ENCODE measurements at regions not wholly inside any gene's neighbourhood (a gene's known extent, or its start where the extent isn't known, plus 50 kb on each side); places are given as distances from the start of the nearest gene placed in this dataset.

- TF ChIP-seq MAFK (IDR thresholded peaks at IDR 0.05; ENCODE audit: low read depth, low read length) = no peak
Observed at GRCh38 chr2:23198316-23199114, 186.5 kb upstream of the KLHL29 start (continued).

- ATAC-seq (ENCODE audit: low read depth) = peak; percentile 48; the same call in 1 of the 2 replicates
- intact Hi-C loops (cut with micrococcal nuclease) = loop anchor here (1.0 to 5.0 kb wide), 3 partner anchors 152 to 561 kb away; no protein-coding TSS in a partner anchor
Observed at GRCh38 chr2:23199115-23199918, 185.7 kb upstream of the KLHL29 start.

More at GRCh38 chr2:23199115-23199918, 185.7 kb upstream of the KLHL29 start:
- Histone ChIP-seq H2AK5ac (ENCODE audit: low read depth, low read length) (no peak overlapping the region), H4K8ac (ENCODE audit: low read depth in 2 of 2, low read length in 2 of 2) (no peak overlapping the region), H3K23ac (ENCODE audit: low read depth, low read length) (no peak overlapping the region), H3K18ac (ENCODE audit: low read depth, low read length) (no peak overlapping the region), H4K5ac (ENCODE audit: low read depth, low read length) (no peak overlapping the region), H2BK20ac (ENCODE audit: low read depth, low read length) (no peak overlapping the region), H3K9me3 (ENCODE audit: control insufficient read depth, insufficient read depth, low read length) (no peaks in the 10 kb centered on the region), H2BK5ac (ENCODE audit: low read depth, low read length, poor library complexity, severe bottlenecking) (no peak overlapping the region), H3K56ac (ENCODE audit: extremely low read depth, insufficient read depth, low read length) (no peak overlapping the region), H3K14ac (replicated peaks; ENCODE audit: low read depth, low read length) (no peak overlapping the region), H3K9ac (ENCODE audit: low read depth, low read length) (no peak overlapping the region), H3K4me2 (ENCODE audit: low read depth, low read length) (no peak overlapping the region), H4K91ac (ENCODE audit: insufficient read depth, low read depth, low read length) (no peak overlapping the region), H3K27ac (ENCODE audit: insufficient read depth, low read length) (no peak overlapping the region), H3K4me1 (ENCODE audit: control insufficient read depth, insufficient read depth, low read length) (no peaks in the 10 kb centered on the region), H3K4me3 (ENCODE audit: insufficient read depth, low read depth, low read length) (no peak overlapping the region), H3K27me3 (ENCODE audit: control insufficient read depth, insufficient read depth, low read length) (no peaks in the 10 kb centered on the region), H3K79me1 (ENCODE audit: low read depth in 1 of 2, low read length in 2 of 2) (no peaks in the 10 kb centered on the region), H2BK120ac (ENCODE audit: low read depth, low read length) (no peak overlapping the region), H4K20me1 (ENCODE audit: insufficient read depth, low read length) (no peaks in the 10 kb centered on the region), H3K4ac (ENCODE audit: low read depth, low read length) (no peak overlapping the region), H2AK9ac (replicated peaks; ENCODE audit: low read depth, low read length, poor library complexity) (no peak overlapping the region), H2BK15ac (ENCODE audit: low read depth, low read length) (no peak overlapping the region), H3K9me1 (ENCODE audit: insufficient read depth, low read length) (no peaks in the 10 kb centered on the region), H2AFZ (replicated peaks; ENCODE audit: low read length, poor library complexity) (no peak overlapping the region), H3K36me3 (ENCODE audit: control insufficient read depth, insufficient read depth, low read length) (no peaks in the 10 kb centered on the region)
- TF ChIP-seq CTCF (conservative IDR thresholded peaks at IDR 0.05; ENCODE audit: low read depth, low read length) (peak; percentile 61), BHLHE40 (IDR thresholded peaks at IDR 0.05; ENCODE audit: low read depth, low read length) (no peak), SMC3 (IDR thresholded peaks at IDR 0.05; ENCODE audit: low read depth, low read length) (peak; percentile 80), RAD21 (IDR thresholded peaks at IDR 0.05; ENCODE audit: low read length) (peak; percentile 64)
- WGBS, 2 experiments (ENCODE audit: extremely low coverage in 2 of 2, insufficient read length in 1 of 2) = 33% methylated on average over 1 of the region's 7 CpGs; no CpG with 5 or more reads in 1 of the 2 experiments
- POLR2A ChIA-PET (ENCODE audit: unreplicated experiment) = no interaction called here
- dilution Hi-C loops (cut with HindIII; ENCODE audit: low sequenced_read_pairs, unreplicated experiment) = no loop called here
- in situ Hi-C loops (cut with MboI; ENCODE audit: low sequenced_read_pairs) = loop anchor here (5.0 to 10.0 kb wide), 2 partner anchors 265 to 563 kb away; no protein-coding TSS in a partner anchor
- BruUV-seq (replicated peaks) = no TSS peak
- DNase-seq = peak; percentile 38
- CTCF ChIA-PET = interaction anchor here (0.7 to 1.5 kb wide), 4 partner anchors 16 to 1065 kb away, joined by 3 to 4 read pairs (median 3); no protein-coding TSS in a partner anchor

Data from IMR-90 (cell line).